Endothelial cell of umbilical vein (primary cell): ENCODE measurements at regions not wholly inside any gene's neighbourhood (a gene's known extent, or its start where the extent isn't known, plus 50 kb on each side); places are given as distances from the start of the nearest gene placed in this dataset.

Experiments used
- BruUV-seq: library from RNA; stranded (reverse); fragments of 400-500 nt; replicated peaks from 2 replicates; lab custom pipeline; 2021; lab: Mats Ljungman, UMichigan
- CTCF ChIA-PET: fragments of 300-600, 350-600 bp; sonication (Branson Sonifier 250); formaldehyde crosslinking; loops from one replicate; lab custom pipeline; 2021; ENCODE audit warnings: antibody characterized with exemption, inconsistent platforms; lab: Charles Lee
- POLR2A ChIA-PET: fragments of 300-600, 350-600 bp; sonication (Branson Sonifier 250); formaldehyde crosslinking; loops from one replicate; lab custom pipeline; 2021; ENCODE audit warnings: antibody characterized with exemption, inconsistent platforms; lab: Charles Lee
- DNase-seq: peaks from one replicate; pipeline ENCODE4 v3.0.0-alpha.2; 2011; ENCODE audit warnings: low read depth, low spot score
- FAIRE-seq: peaks from 2 replicates; lab custom pipeline; 2011; peaks lifted over from hg19 to GRCh38; lab: Jason Lieb, UNC
- H2AFZ ChIP-seq: 2 replicates; pipeline ENCODE4 v1.6.0; 2012; ENCODE audit warnings: low read depth, low read length, control low read depth, inconsistent platforms
- H3K27ac ChIP-seq: 2 replicates; pipeline ENCODE4 v1.5.1; 2011; ENCODE audit warnings: low read depth, mild to moderate bottlenecking, control low read depth, low read length, moderate library complexity; ENCODE audit not compliant: insufficient read depth
- H3K27me3 ChIP-seq, 2 experiments: 2 replicates each; pipeline versions ENCODE4 v1.6.0 to v1.6.1; 2011; ENCODE audit warnings: low read length in 2 of 2, mixed read lengths in 1 of 2; ENCODE audit not compliant: control insufficient read depth in 2 of 2, insufficient read depth in 2 of 2
- H3K36me3 ChIP-seq, 2 experiments: 2 replicates in 1 of 2; 3 replicates in 1 of 2; pipeline ENCODE4 v1.5.1; 2011; ENCODE audit warnings: low read length in 2 of 2, mild to moderate bottlenecking in 1 of 2, moderate library complexity in 1 of 2; ENCODE audit not compliant: control insufficient read depth in 2 of 2, insufficient read depth in 2 of 2; ENCODE audit errors: extremely low read depth in 1 of 2
- H3K4me1 ChIP-seq: 3 replicates; pipeline ENCODE4 v1.5.1; 2011; ENCODE audit warnings: mild to moderate bottlenecking, low read length; ENCODE audit not compliant: control insufficient read depth, insufficient read depth; ENCODE audit errors: extremely low read depth
- H3K4me2 ChIP-seq: 2 replicates; pipeline ENCODE4 v1.6.1; 2011; ENCODE audit warnings: low read length, control low read depth, mixed read lengths; ENCODE audit not compliant: insufficient read depth
- H3K4me3 ChIP-seq, 3 experiments: fragments of 200-600 bp in 1 of 3; sonication (generic), shearing (Covaris generic) in 1 of 3; replicated peaks in 1 of 3; 2 replicates each; pipeline ENCODE4 v1.5.1; 2011 to 2016; ENCODE audit warnings: control low read depth in 3 of 3, low read length in 3 of 3, mild to moderate bottlenecking in 2 of 3, inconsistent platforms in 1 of 3, low read depth in 1 of 3, moderate library complexity in 1 of 3; ENCODE audit not compliant: insufficient read depth in 1 of 3
- H3K79me2 ChIP-seq: 2 replicates; pipeline ENCODE4 v1.6.0; 2012; ENCODE audit warnings: low read length, inconsistent platforms; ENCODE audit not compliant: control insufficient read depth, insufficient read depth
- H3K9ac ChIP-seq: replicated peaks from 2 replicates; pipeline ENCODE3; 2011; ENCODE audit warnings: low read length, control low read depth; ENCODE audit not compliant: insufficient read depth; ENCODE audit errors: extremely low read depth
- H3K9me1 ChIP-seq: replicated peaks from 3 replicates; pipeline ENCODE4 v1.6.0; 2011; ENCODE audit warnings: mild to moderate bottlenecking, low read length; ENCODE audit not compliant: control insufficient read depth, insufficient read depth; ENCODE audit errors: extremely low read depth
- H3K9me3 ChIP-seq: replicated peaks from 2 replicates; pipeline ENCODE4 v1.5.1; 2012; ENCODE audit warnings: low read length, inconsistent platforms; ENCODE audit not compliant: control insufficient read depth, insufficient read depth
- H4K20me1 ChIP-seq: replicated peaks from 2 replicates; pipeline ENCODE3; 2011; ENCODE audit warnings: mild to moderate bottlenecking, low read length; ENCODE audit not compliant: control insufficient read depth, insufficient read depth; ENCODE audit errors: extremely low read depth
- EZH2 ChIP-seq: IDR thresholded peaks from 2 replicates; pipeline ENCODE4 v1.6.1; 2012; ENCODE audit warnings: borderline replicate concordance, low read depth, mild to moderate bottlenecking, moderate library complexity, low read length, inconsistent platforms; ENCODE audit not compliant: severe bottlenecking
- FOS ChIP-seq: IDR thresholded peaks from 2 replicates; pipeline ENCODE4 v1.6.1; 2011; ENCODE audit warnings: mild to moderate bottlenecking, low read length, moderate library complexity, borderline replicate concordance; ENCODE audit not compliant: insufficient read depth
- GATA2 ChIP-seq: IDR thresholded peaks from 2 replicates; pipeline ENCODE4 v1.7.0; 2011; ENCODE audit warnings: low read depth, mild to moderate bottlenecking, moderate library complexity, mixed read lengths, low read length; ENCODE audit not compliant: insufficient read length, insufficient read depth
- JUN ChIP-seq: IDR thresholded peaks from 2 replicates; pipeline ENCODE4 v1.6.1; 2011; ENCODE audit warnings: borderline replicate concordance, low read depth; ENCODE audit not compliant: insufficient read length, insufficient read depth
- MAX ChIP-seq: IDR thresholded peaks from 2 replicates; pipeline ENCODE4 v1.6.1; 2011; ENCODE audit not compliant: insufficient read depth, insufficient read length
- MYC ChIP-seq: IDR thresholded peaks from one replicate; pipeline ENCODE4 v1.6.1; 2011; ENCODE audit warnings: mild to moderate bottlenecking, low read depth, low read length
- POLR2A ChIP-seq: IDR thresholded peaks from 2 replicates; pipeline ENCODE4 v1.6.1; 2012; ENCODE audit warnings: low read depth, mild to moderate bottlenecking, control low read depth, low read length
- POLR2AphosphoS5 ChIP-seq: IDR thresholded peaks from 2 replicates; pipeline ENCODE4 v1.6.1; 2012; ENCODE audit warnings: low read depth, mild to moderate bottlenecking, control low read depth, low read length, moderate library complexity; ENCODE audit not compliant: insufficient read depth
- dilution Hi-C: fragments of 300-500 bp; cut with MboI; formaldehyde crosslinking; loops from one replicate; pipeline ENCODE4 v1.15.0; 2019; ENCODE audit warnings: low sequenced_read_pairs; ENCODE audit not compliant: extremely low pct_ligation_motif_present
- intact Hi-C: fragments of 100-400 bp; cut with micrococcal nuclease; formaldehyde crosslinking; loops from one replicate; pipeline ENCODE4 v1.10.0; 2022
- TF ChIP-seq, protein P1 (sequence below), 2 donors: IDR thresholded peaks; 1 replicate in 1 of 2; 2 replicates in 1 of 2; pipeline ENCODE4 v1.5.1; 2011; ENCODE audit warnings: low read length in 2 of 2, mild to moderate bottlenecking in 2 of 2, moderate library complexity in 2 of 2, control low read depth in 1 of 2, inconsistent platforms in 1 of 2, low read depth in 1 of 2; ENCODE audit not compliant: insufficient read depth in 1 of 2; ENCODE audit errors: extremely low read depth in 1 of 2

GRCh38 chr2:8539743-8540551, 141.9 kb upstream of the ID2 start:
- no peak overlapping the region for H3K4me3 ChIP-seq
- DNase-seq (no peak), FAIRE-seq (no peak)
- no peaks in the 10 kb centered on the region for H4K20me1 ChIP-seq
- POLR2A ChIA-PET, result no interaction called here
- no peaks in the 10 kb centered on the region for H3K36me3 ChIP-seq
- no peak overlapping the region for H3K4me2 ChIP-seq
- dilution Hi-C loops, result no loop called here
- CTCF ChIA-PET, result no interaction called here
- TF ChIP-seq GATA2, result no peak
- TF ChIP-seq FOS, result no peak
- TF ChIP-seq EZH2, result no peak
- no peak for TF ChIP-seq MYC
- intact Hi-C loops, result no loop called here
- no peak overlapping the region for H3K27ac ChIP-seq
- H3K4me1 ChIP-seq, result no peaks in the 10 kb centered on the region
- no peak overlapping the region for H3K9ac ChIP-seq
- no TSS peak for BruUV-seq
- H3K9me1 ChIP-seq, result no peaks in the 10 kb centered on the region
- H2AFZ ChIP-seq, result no peak overlapping the region
- no peaks in the 10 kb centered on the region for H3K27me3 ChIP-seq
- H3K9me3 ChIP-seq, result no peaks in the 10 kb centered on the region
- no peaks in the 10 kb centered on the region for H3K79me2 ChIP-seq

DNA sequence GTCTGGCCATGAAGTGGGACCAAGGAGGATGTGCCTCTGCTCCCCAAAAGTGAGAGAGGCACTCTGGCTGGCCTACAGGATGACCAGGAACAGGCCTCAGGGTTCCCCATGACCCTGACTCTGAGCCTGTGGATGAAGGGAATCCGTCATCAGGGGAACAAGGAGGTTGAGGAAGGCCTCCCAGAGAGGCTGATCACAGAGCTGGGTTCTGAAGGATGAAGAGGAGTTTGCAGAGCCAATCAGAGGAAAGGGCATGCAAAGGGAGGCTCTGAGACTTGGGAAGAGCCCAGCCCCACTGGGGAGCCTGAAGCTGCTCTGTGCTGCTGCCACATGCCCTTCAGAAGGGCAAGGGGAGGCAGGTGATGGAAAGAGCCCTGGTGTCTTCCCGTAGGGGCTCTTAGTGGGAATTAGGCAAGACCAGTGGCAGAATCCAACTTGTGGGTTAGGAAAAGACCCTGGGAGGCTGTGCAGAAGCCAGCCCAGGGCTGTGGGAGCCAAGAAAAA, 141.3 kb upstream of the ID2 start:
- Histone ChIP-seq H3K27ac (no peak overlapping the region), H3K27me3 (no peaks in the 10 kb centered on the region), H4K20me1 (no peaks in the 10 kb centered on the region), H3K4me2 (no peak overlapping the region), H3K79me2 (no peaks in the 10 kb centered on the region), H3K9ac (no peak overlapping the region), H2AFZ (no peak overlapping the region), H3K4me3 (no peak overlapping the region), H3K9me3 (no peaks in the 10 kb centered on the region), H3K9me1 (no peaks in the 10 kb centered on the region), H3K4me1 (no peaks in the 10 kb centered on the region), H3K36me3 (no peaks in the 10 kb centered on the region)
- TF ChIP-seq, protein P1, sequence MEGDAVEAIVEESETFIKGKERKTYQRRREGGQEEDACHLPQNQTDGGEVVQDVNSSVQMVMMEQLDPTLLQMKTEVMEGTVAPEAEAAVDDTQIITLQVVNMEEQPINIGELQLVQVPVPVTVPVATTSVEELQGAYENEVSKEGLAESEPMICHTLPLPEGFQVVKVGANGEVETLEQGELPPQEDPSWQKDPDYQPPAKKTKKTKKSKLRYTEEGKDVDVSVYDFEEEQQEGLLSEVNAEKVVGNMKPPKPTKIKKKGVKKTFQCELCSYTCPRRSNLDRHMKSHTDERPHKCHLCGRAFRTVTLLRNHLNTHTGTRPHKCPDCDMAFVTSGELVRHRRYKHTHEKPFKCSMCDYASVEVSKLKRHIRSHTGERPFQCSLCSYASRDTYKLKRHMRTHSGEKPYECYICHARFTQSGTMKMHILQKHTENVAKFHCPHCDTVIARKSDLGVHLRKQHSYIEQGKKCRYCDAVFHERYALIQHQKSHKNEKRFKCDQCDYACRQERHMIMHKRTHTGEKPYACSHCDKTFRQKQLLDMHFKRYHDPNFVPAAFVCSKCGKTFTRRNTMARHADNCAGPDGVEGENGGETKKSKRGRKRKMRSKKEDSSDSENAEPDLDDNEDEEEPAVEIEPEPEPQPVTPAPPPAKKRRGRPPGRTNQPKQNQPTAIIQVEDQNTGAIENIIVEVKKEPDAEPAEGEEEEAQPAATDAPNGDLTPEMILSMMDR (IDR thresholded peaks at IDR 0.05; ENCODE audit: extremely low read depth in 1 of 2, insufficient read depth in 1 of 2, low read depth in 1 of 2, low read length in 2 of 2), result no peak
- TF ChIP-seq POLR2AphosphoS5 (no peak), EZH2 (no peak), MYC (no peak), FOS (no peak), JUN (no peak), MAX (no peak), GATA2 (no peak), POLR2A (no peak)
- CTCF ChIA-PET, result no interaction called here
- DNase-seq, result no peak
- POLR2A ChIA-PET, result no interaction called here
- dilution Hi-C loops, result no loop called here
- BruUV-seq, result no TSS peak
- intact Hi-C loops, result no loop called here
- no peak for FAIRE-seq
